H1 (cell line): ENCODE measurements at regions not wholly inside any gene's neighbourhood (a gene's known extent, or its start where the extent isn't known, plus 50 kb on each side); places are given as distances from the start of the nearest gene placed in this dataset.

Source experiments
- TAF7 ChIP-seq: optimal IDR thresholded peaks from 2 replicates; pipeline ENCODE3; 2011; ENCODE audit warnings: low read depth, mild to moderate bottlenecking, inconsistent platforms, low read length, moderate library complexity, borderline replicate concordance
- TF ChIP-seq, protein P1 (sequence below): fragments of 300-600 bp; sonication (generic); IDR thresholded peaks from 2 replicates; pipeline ENCODE4 v1.7.1; 2012; ENCODE audit warnings: low read length, moderate library complexity, mild to moderate bottlenecking, inconsistent platforms; ENCODE audit not compliant: insufficient replicate concordance

GRCh38 chr7:79552463-79552862, 99.0 kb upstream of the MAGI2 start (continued):
- TF ChIP-seq, protein P1, sequence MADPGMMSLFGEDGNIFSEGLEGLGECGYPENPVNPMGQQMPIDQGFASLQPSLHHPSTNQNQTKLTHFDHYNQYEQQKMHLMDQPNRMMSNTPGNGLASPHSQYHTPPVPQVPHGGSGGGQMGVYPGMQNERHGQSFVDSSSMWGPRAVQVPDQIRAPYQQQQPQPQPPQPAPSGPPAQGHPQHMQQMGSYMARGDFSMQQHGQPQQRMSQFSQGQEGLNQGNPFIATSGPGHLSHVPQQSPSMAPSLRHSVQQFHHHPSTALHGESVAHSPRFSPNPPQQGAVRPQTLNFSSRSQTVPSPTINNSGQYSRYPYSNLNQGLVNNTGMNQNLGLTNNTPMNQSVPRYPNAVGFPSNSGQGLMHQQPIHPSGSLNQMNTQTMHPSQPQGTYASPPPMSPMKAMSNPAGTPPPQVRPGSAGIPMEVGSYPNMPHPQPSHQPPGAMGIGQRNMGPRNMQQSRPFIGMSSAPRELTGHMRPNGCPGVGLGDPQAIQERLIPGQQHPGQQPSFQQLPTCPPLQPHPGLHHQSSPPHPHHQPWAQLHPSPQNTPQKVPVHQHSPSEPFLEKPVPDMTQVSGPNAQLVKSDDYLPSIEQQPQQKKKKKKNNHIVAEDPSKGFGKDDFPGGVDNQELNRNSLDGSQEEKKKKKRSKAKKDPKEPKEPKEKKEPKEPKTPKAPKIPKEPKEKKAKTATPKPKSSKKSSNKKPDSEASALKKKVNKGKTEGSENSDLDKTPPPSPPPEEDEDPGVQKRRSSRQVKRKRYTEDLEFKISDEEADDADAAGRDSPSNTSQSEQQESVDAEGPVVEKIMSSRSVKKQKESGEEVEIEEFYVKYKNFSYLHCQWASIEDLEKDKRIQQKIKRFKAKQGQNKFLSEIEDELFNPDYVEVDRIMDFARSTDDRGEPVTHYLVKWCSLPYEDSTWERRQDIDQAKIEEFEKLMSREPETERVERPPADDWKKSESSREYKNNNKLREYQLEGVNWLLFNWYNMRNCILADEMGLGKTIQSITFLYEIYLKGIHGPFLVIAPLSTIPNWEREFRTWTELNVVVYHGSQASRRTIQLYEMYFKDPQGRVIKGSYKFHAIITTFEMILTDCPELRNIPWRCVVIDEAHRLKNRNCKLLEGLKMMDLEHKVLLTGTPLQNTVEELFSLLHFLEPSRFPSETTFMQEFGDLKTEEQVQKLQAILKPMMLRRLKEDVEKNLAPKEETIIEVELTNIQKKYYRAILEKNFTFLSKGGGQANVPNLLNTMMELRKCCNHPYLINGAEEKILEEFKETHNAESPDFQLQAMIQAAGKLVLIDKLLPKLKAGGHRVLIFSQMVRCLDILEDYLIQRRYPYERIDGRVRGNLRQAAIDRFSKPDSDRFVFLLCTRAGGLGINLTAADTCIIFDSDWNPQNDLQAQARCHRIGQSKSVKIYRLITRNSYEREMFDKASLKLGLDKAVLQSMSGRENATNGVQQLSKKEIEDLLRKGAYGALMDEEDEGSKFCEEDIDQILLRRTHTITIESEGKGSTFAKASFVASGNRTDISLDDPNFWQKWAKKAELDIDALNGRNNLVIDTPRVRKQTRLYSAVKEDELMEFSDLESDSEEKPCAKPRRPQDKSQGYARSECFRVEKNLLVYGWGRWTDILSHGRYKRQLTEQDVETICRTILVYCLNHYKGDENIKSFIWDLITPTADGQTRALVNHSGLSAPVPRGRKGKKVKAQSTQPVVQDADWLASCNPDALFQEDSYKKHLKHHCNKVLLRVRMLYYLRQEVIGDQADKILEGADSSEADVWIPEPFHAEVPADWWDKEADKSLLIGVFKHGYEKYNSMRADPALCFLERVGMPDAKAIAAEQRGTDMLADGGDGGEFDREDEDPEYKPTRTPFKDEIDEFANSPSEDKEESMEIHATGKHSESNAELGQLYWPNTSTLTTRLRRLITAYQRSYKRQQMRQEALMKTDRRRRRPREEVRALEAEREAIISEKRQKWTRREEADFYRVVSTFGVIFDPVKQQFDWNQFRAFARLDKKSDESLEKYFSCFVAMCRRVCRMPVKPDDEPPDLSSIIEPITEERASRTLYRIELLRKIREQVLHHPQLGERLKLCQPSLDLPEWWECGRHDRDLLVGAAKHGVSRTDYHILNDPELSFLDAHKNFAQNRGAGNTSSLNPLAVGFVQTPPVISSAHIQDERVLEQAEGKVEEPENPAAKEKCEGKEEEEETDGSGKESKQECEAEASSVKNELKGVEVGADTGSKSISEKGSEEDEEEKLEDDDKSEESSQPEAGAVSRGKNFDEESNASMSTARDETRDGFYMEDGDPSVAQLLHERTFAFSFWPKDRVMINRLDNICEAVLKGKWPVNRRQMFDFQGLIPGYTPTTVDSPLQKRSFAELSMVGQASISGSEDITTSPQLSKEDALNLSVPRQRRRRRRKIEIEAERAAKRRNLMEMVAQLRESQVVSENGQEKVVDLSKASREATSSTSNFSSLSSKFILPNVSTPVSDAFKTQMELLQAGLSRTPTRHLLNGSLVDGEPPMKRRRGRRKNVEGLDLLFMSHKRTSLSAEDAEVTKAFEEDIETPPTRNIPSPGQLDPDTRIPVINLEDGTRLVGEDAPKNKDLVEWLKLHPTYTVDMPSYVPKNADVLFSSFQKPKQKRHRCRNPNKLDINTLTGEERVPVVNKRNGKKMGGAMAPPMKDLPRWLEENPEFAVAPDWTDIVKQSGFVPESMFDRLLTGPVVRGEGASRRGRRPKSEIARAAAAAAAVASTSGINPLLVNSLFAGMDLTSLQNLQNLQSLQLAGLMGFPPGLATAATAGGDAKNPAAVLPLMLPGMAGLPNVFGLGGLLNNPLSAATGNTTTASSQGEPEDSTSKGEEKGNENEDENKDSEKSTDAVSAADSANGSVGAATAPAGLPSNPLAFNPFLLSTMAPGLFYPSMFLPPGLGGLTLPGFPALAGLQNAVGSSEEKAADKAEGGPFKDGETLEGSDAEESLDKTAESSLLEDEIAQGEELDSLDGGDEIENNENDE, result no peak
- no peak for TF ChIP-seq TAF7
- TF ChIP-seq, all 59 proteins: peak for 0
